OCI-LY7 (cell line): ENCODE measurements at regions not wholly inside any gene's neighbourhood (a gene's known extent, or its start where the extent isn't known, plus 50 kb on each side); places are given as distances from the start of the nearest gene placed in this dataset.

ENCODE experiments used
- CTCF ChIP-seq: fragments of 200-600 bp; sonication (generic); conservative IDR thresholded peaks from 2 replicates; pipeline ENCODE4 v1.5.1; 2014; ENCODE audit warnings: mild to moderate bottlenecking, antibody characterized with exemption, low read length, moderate library complexity, mixed read lengths
- EZH2phosphoT487 ChIP-seq: fragments of 200-600 bp; sonication (generic); IDR thresholded peaks from 2 replicates; pipeline ENCODE4 v1.6.1; 2018; ENCODE audit warnings: low read depth, borderline replicate concordance, mild to moderate bottlenecking, mixed run types, antibody characterized with exemption, low read length, moderate library complexity, mixed read lengths

- no peak for TF ChIP-seq EZH2phosphoT487
- TF ChIP-seq CTCF: no peak
These were observed 1176.0 kb upstream of the AUTS2 start for GRCh38 chr7:68422281-68422680.
